ENCODE measurements at regions not wholly inside any gene's neighbourhood (a gene's known extent, or its start where the extent isn't known, plus 50 kb on each side); places are given as distances from the start of the nearest gene placed in this dataset.

DNA sequence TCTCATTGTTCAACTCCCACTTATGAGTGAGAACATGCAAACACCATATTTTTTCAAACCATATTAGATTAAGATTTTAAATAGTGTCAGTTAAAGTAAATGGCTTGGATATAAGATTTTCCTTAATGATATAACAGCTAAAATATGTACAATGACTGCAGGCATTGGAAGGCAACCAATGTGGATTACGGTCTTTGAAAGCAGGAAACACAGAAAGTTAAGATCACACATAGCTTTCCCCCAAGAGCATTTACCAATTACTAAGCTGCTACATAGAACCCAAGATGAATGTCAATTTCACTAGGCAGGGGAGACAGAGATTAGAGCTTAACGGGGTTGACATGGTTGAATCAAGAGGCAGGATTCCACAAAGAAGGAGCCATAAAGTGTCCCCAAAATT, 173.2 kb upstream of the TRPC4 start:
- DNase-seq = peak; percentile 26
- no peak overlapping the region for H2AK5ac ChIP-seq (ENCODE audit: low read depth, low read length)
- no peak overlapping the region for H3K4ac ChIP-seq (ENCODE audit: low read depth, low read length)
- no peaks in the 10 kb centered on the region for H3K9me1 ChIP-seq (ENCODE audit: insufficient read depth, low read length)
- no peak overlapping the region for H2BK20ac ChIP-seq (ENCODE audit: low read depth, low read length)
- dilution Hi-C loops (cut with HindIII; ENCODE audit: low sequenced_read_pairs, unreplicated experiment) = no loop called here
- POLR2A ChIA-PET (ENCODE audit: unreplicated experiment) = no interaction called here
- intact Hi-C loops (cut with micrococcal nuclease) = loop anchor here (10.0 kb wide), 1 partner anchor 968 kb away; no protein-coding TSS in a partner anchor
- H3K4me2 ChIP-seq (ENCODE audit: low read depth, low read length) = no peak overlapping the region
- in situ Hi-C loops (cut with MboI; ENCODE audit: low sequenced_read_pairs) = loop anchor here (25.0 kb wide), 1 partner anchor 955 kb away; no protein-coding TSS in a partner anchor
- H3K9me3 ChIP-seq (ENCODE audit: control insufficient read depth, insufficient read depth, low read length) = no peaks in the 10 kb centered on the region
- H2AFZ ChIP-seq (replicated peaks; ENCODE audit: low read length, poor library complexity) = no peak overlapping the region
- H4K8ac ChIP-seq (ENCODE audit: low read depth in 2 of 2, low read length in 2 of 2) = no peak overlapping the region
- H3K27ac ChIP-seq (ENCODE audit: insufficient read depth, low read length) = no peak overlapping the region
- no peak overlapping the region for H4K91ac ChIP-seq (ENCODE audit: insufficient read depth, low read depth, low read length)
- H3K23ac ChIP-seq (ENCODE audit: low read depth, low read length) = no peak overlapping the region
- ATAC-seq (ENCODE audit: low read depth) = no peak; the same call in 1 of the 2 replicates
- H2BK15ac ChIP-seq (ENCODE audit: low read depth, low read length) = no peak overlapping the region
- no TSS peak for BruUV-seq (replicated peaks)
- H2AK9ac ChIP-seq (replicated peaks; ENCODE audit: low read depth, low read length, poor library complexity) = no peak overlapping the region
- no peaks in the 10 kb centered on the region for H3K79me1 ChIP-seq (ENCODE audit: low read depth in 1 of 2, low read length in 2 of 2)
- H3K56ac ChIP-seq (ENCODE audit: extremely low read depth, insufficient read depth, low read length) = no peak overlapping the region
- H3K4me3 ChIP-seq (ENCODE audit: insufficient read depth, low read depth, low read length) = no peak overlapping the region
- H3K9ac ChIP-seq (ENCODE audit: low read depth, low read length) = no peak overlapping the region
- CTCF ChIA-PET = interaction anchor here (1.1 kb wide), 1 partner anchor 402 kb away, joined by 3 read pairs; no protein-coding TSS in a partner anchor
- no peak overlapping the region for H2BK5ac ChIP-seq (ENCODE audit: low read depth, low read length, poor library complexity, severe bottlenecking)
- H3K27me3 ChIP-seq (ENCODE audit: control insufficient read depth, insufficient read depth, low read length) = no peaks in the 10 kb centered on the region
- no peak overlapping the region for H2BK120ac ChIP-seq (ENCODE audit: low read depth, low read length)
- TF ChIP-seq, protein P1, sequence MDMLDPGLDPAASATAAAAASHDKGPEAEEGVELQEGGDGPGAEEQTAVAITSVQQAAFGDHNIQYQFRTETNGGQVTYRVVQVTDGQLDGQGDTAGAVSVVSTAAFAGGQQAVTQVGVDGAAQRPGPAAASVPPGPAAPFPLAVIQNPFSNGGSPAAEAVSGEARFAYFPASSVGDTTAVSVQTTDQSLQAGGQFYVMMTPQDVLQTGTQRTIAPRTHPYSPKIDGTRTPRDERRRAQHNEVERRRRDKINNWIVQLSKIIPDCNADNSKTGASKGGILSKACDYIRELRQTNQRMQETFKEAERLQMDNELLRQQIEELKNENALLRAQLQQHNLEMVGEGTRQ (IDR thresholded peaks at IDR 0.05; ENCODE audit: low read depth, low read length) = no peak
- no peak for TF ChIP-seq MAZ (IDR thresholded peaks at IDR 0.05; ENCODE audit: borderline replicate concordance, low read depth, low read length)
- no peak for TF ChIP-seq MXI1 (IDR thresholded peaks at IDR 0.05; ENCODE audit: borderline replicate concordance, low read depth, low read length)
- no peak for TF ChIP-seq NFE2L2 (IDR thresholded peaks at IDR 0.05; ENCODE audit: low read depth, low read length)
- TF ChIP-seq RFX5 (IDR thresholded peaks at IDR 0.05; ENCODE audit: low read depth, low read length) = no peak
- TF ChIP-seq MAFK (IDR thresholded peaks at IDR 0.05; ENCODE audit: low read depth, low read length) = no peak
- no peak for TF ChIP-seq SMC3 (IDR thresholded peaks at IDR 0.05; ENCODE audit: low read depth, low read length)
- no peak for TF ChIP-seq RAD21 (IDR thresholded peaks at IDR 0.05; ENCODE audit: low read length)
- no peak for TF ChIP-seq FOS (IDR thresholded peaks at IDR 0.05; ENCODE audit: low read depth, low read length)
- no peaks in the 10 kb centered on the region for H4K20me1 ChIP-seq (ENCODE audit: insufficient read depth, low read length)
- WGBS, 2 experiments (ENCODE audit: extremely low coverage in 2 of 2, insufficient read length in 1 of 2) = no CpG with 5 or more reads among the region's 2 CpGs
- H3K14ac ChIP-seq (replicated peaks; ENCODE audit: low read depth, low read length) = no peak overlapping the region
- H3K4me1 ChIP-seq (ENCODE audit: control insufficient read depth, insufficient read depth, low read length) = no peaks in the 10 kb centered on the region
- H3K36me3 ChIP-seq (ENCODE audit: control insufficient read depth, insufficient read depth, low read length) = no peaks in the 10 kb centered on the region
- no peak overlapping the region for H4K5ac ChIP-seq (ENCODE audit: low read depth, low read length)
- H3K18ac ChIP-seq (ENCODE audit: low read depth, low read length) = no peak overlapping the region
